ENCODE measurements at regions not wholly inside any gene's neighbourhood (a gene's known extent, or its start where the extent isn't known, plus 50 kb on each side); places are given as distances from the start of the nearest gene placed in this dataset.
"Not testable (repeated sequence)": the region's sequence is repeated elsewhere in the genome, so short reads cannot be mapped to it uniquely, and the experiment has no call there.

DNA sequence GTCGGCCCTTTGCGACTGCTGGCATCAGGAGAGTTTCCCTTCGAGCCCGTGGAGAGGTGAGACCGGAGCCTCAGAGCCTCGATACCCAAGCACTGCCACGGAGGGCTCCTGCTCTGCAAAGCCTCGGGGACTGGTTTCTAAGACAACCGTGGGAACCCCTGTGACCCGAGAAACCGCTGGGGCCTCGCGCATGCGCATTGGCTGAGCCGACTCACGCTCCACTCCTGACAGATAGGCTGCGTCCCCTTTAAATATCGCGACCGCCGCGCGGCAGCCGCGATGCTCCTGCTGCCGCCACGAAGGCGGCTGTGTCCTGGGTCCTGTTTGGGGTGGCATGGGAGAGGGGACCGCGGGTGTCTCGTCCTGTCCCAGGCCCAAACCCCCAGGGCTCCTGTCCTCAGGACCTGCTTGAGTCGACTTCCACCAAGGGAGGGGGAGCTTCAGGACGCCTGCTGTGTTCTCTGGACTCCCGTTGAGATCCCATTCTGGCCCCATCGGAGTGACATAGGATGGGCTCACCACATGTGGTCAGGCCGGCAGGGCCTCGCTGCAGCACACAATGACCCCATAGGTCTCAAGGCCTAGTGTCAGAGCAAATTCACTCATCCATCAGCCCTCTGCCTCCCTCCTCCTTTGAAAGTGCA lies 701.7 kb upstream of the TPTE start:
- POLR2A ChIA-PET; CTCF ChIA-PET; H3K27me3 ChIP-seq (replicated peaks in 2 of 5; ENCODE audit: control insufficient read depth in 4 of 5, insufficient read depth in 5 of 5, low read length in 4 of 5); H3K4me3 ChIP-seq (ENCODE audit: control insufficient read depth in 1 of 7, extremely low read depth in 1 of 7, insufficient read depth in 4 of 7, low read depth in 2 of 7, low read length in 6 of 7); H3K36me3 ChIP-seq (ENCODE audit: control insufficient read depth in 4 of 4, insufficient read depth in 4 of 4, low read length in 3 of 4); DNase-seq; H3K4me1 ChIP-seq (ENCODE audit: control extremely low read depth in 1 of 4, control insufficient read depth in 4 of 4, insufficient read depth in 4 of 4, low read length in 3 of 4); H3K9me3 ChIP-seq (ENCODE audit: control extremely low read depth in 1 of 5, control insufficient read depth in 4 of 5, insufficient read depth in 2 of 5, low read depth in 1 of 5, low read length in 4 of 5); H3K27ac ChIP-seq (ENCODE audit: insufficient read depth in 1 of 2, low read depth in 1 of 2, low read length in 2 of 2, poor library complexity in 1 of 2, severe bottlenecking in 2 of 2): not testable (repeated sequence)
- WGBS (ENCODE audit: insufficient coverage) = 75% methylated on average over 9 of the region's 37 CpGs

DNA sequence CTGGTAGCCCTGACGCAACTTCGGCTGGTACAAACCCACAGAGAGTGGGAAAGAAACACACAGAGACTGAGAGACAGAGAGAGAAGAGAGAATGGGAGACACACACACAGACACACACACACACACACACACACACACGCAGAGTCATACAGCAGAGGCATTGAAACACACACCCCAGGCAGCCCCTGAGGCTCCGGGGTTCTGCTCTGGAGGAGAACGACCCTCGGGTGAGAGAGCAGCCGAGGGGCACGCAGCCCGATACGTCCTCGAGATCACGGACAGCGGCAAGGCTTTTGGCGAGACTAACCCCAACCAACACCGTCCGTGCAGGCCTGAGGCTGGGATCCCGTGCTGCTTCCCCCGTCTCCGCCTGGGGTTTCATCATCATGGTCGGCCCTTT lies 700.8 kb upstream of the TPTE start:
- CTCF ChIA-PET; H3K27me3 ChIP-seq (replicated peaks in 2 of 5; ENCODE audit: control insufficient read depth in 4 of 5, insufficient read depth in 5 of 5, low read length in 4 of 5); POLR2A ChIA-PET; H3K27ac ChIP-seq (ENCODE audit: insufficient read depth in 1 of 2, low read depth in 1 of 2, low read length in 2 of 2, poor library complexity in 1 of 2, severe bottlenecking in 2 of 2); DNase-seq; H3K9me3 ChIP-seq (ENCODE audit: control extremely low read depth in 1 of 5, control insufficient read depth in 4 of 5, insufficient read depth in 2 of 5, low read depth in 1 of 5, low read length in 4 of 5); H3K4me1 ChIP-seq (ENCODE audit: control extremely low read depth in 1 of 4, control insufficient read depth in 4 of 4, insufficient read depth in 4 of 4, low read length in 3 of 4); H3K36me3 ChIP-seq (ENCODE audit: control insufficient read depth in 4 of 4, insufficient read depth in 4 of 4, low read length in 3 of 4); H3K4me3 ChIP-seq (ENCODE audit: control insufficient read depth in 1 of 7, extremely low read depth in 1 of 7, insufficient read depth in 4 of 7, low read depth in 2 of 7, low read length in 6 of 7): not testable (repeated sequence)
- 95% methylated on average over 3 of the region's 20 CpGs for WGBS (ENCODE audit: insufficient coverage)

DNA sequence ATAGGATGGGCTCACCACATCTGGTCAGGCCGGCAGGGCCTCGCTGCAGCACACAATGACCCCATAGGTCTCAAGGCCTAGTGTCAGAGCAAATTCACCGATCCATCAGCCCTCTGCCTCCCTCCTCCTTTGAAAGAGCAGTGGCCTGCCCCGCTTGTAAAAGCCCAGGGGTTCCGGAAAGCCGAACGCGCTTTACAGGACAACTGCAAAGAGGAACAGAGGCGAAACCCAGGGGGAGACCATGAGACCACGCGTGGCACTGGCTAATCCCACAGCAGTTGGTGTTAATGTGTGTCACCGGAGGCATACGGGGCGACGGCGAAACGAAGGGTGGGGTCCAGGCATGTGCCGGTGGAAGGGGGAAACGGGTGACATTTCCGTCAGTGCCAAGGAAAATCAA lies 699.9 kb upstream of the TPTE start:
- H3K27me3 ChIP-seq (replicated peaks in 2 of 5; ENCODE audit: control insufficient read depth in 4 of 5, insufficient read depth in 5 of 5, low read length in 4 of 5); H3K27ac ChIP-seq (ENCODE audit: insufficient read depth in 1 of 2, low read depth in 1 of 2, low read length in 2 of 2, poor library complexity in 1 of 2, severe bottlenecking in 2 of 2); H3K4me1 ChIP-seq (ENCODE audit: control extremely low read depth in 1 of 4, control insufficient read depth in 4 of 4, insufficient read depth in 4 of 4, low read length in 3 of 4); H3K4me3 ChIP-seq (ENCODE audit: control insufficient read depth in 1 of 7, extremely low read depth in 1 of 7, insufficient read depth in 4 of 7, low read depth in 2 of 7, low read length in 6 of 7); CTCF ChIA-PET; POLR2A ChIA-PET; DNase-seq; H3K9me3 ChIP-seq (ENCODE audit: control extremely low read depth in 1 of 5, control insufficient read depth in 4 of 5, insufficient read depth in 2 of 5, low read depth in 1 of 5, low read length in 4 of 5); H3K36me3 ChIP-seq (ENCODE audit: control insufficient read depth in 4 of 4, insufficient read depth in 4 of 4, low read length in 3 of 4): not testable (repeated sequence)
- WGBS (ENCODE audit: insufficient coverage) = 73% methylated on average over 16 of the region's 20 CpGs

DNA sequence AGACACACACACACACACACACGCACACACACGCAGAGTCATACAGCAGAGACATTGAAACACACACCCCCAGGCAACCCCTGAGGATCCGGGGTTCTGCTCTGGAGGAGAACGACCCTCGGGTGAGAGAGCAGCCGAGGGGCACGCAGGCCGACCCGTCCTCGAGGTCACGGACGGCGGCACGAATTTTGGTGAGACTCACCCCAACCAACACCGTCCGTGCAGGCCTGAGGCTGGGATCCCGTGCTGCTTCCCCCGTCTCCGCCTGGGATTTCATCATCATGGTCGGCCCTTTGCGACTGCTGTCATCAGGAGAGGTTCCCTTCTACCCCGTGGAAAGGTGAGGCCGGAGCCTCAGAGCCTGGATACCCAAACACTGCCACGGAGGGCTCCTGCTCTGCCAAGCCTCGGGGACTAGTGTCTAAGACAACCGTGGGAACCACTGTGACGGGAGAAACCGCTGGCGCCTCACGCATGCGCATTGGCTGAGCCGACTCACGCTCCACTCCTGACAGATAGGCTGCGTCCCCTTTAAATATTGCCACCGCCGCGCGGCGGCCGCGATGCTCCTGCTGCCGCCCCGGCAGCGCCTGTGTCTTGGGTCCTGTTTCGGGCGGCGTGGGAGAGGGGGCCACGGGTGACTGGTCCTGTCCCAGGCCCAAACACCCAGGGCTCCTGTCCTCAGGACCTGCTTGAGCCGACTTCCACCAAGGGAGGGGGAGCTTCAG lies 699.1 kb upstream of the TPTE start:
- H3K4me1 ChIP-seq (ENCODE audit: control extremely low read depth in 1 of 4, control insufficient read depth in 4 of 4, insufficient read depth in 4 of 4, low read length in 3 of 4); DNase-seq; H3K27ac ChIP-seq (ENCODE audit: insufficient read depth in 1 of 2, low read depth in 1 of 2, low read length in 2 of 2, poor library complexity in 1 of 2, severe bottlenecking in 2 of 2); H3K27me3 ChIP-seq (replicated peaks in 2 of 5; ENCODE audit: control insufficient read depth in 4 of 5, insufficient read depth in 5 of 5, low read length in 4 of 5); CTCF ChIA-PET; H3K9me3 ChIP-seq (ENCODE audit: control extremely low read depth in 1 of 5, control insufficient read depth in 4 of 5, insufficient read depth in 2 of 5, low read depth in 1 of 5, low read length in 4 of 5); POLR2A ChIA-PET; H3K4me3 ChIP-seq (ENCODE audit: control insufficient read depth in 1 of 7, extremely low read depth in 1 of 7, insufficient read depth in 4 of 7, low read depth in 2 of 7, low read length in 6 of 7); H3K36me3 ChIP-seq (ENCODE audit: control insufficient read depth in 4 of 4, insufficient read depth in 4 of 4, low read length in 3 of 4): not testable (repeated sequence)
- WGBS (ENCODE audit: insufficient coverage) = 76% methylated on average over 20 of the region's 49 CpGs

DNA sequence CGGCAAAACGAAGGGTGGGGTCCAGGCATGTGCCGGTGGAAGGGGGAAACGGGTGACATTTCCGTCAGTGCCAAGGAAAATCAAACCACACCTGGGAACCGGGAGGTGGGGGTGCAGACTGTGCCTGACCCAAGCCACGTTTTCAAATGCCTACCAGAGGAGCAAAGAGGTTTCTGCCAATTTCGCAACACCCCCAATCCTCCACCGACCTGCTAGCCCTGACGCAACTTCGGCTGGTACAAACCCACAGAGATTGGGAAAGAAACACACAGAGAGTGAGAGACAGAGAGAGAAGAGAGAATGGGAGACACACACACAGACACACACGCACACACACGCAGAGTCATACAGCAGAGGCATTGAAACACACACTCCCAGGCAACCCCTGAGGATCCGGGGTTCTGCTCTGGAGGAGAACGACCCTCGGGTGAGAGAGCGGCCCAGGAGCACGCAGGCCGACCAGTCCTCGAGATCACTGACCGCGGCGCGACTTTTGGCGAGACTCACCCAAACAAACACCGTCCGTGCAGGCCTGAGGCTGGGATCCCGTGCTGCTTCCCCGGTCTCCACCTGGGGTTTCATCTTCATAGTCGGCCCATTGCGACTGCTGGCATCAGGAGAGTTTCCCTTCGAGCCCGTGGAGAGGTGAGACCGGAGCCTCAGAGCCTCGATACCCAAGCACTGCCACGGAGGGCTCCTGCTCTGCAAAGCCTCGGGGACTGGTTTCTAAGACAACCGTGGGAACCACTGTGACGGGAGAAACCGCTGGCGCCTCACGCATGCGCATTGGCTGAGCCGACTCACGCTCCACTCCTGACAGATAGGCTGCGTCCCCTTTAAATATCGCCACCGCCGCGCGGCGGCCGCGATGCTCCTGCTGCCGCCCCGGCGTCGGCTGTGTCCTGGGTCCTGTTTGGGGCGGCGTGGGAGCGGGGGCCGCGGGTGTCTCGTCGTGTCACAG lies 697.9 kb upstream of the TPTE start:
- CTCF ChIA-PET; POLR2A ChIA-PET; H3K4me3 ChIP-seq (ENCODE audit: control insufficient read depth in 1 of 7, extremely low read depth in 1 of 7, insufficient read depth in 4 of 7, low read depth in 2 of 7, low read length in 6 of 7); H3K4me1 ChIP-seq (ENCODE audit: control extremely low read depth in 1 of 4, control insufficient read depth in 4 of 4, insufficient read depth in 4 of 4, low read length in 3 of 4); H3K9me3 ChIP-seq (ENCODE audit: control extremely low read depth in 1 of 5, control insufficient read depth in 4 of 5, insufficient read depth in 2 of 5, low read depth in 1 of 5, low read length in 4 of 5); H3K36me3 ChIP-seq (ENCODE audit: control insufficient read depth in 4 of 4, insufficient read depth in 4 of 4, low read length in 3 of 4); H3K27ac ChIP-seq (ENCODE audit: insufficient read depth in 1 of 2, low read depth in 1 of 2, low read length in 2 of 2, poor library complexity in 1 of 2, severe bottlenecking in 2 of 2); H3K27me3 ChIP-seq (replicated peaks in 2 of 5; ENCODE audit: control insufficient read depth in 4 of 5, insufficient read depth in 5 of 5, low read length in 4 of 5); DNase-seq: not testable (repeated sequence)
- 85% methylated on average over 13 of the region's 65 CpGs for WGBS (ENCODE audit: insufficient coverage)

DNA sequence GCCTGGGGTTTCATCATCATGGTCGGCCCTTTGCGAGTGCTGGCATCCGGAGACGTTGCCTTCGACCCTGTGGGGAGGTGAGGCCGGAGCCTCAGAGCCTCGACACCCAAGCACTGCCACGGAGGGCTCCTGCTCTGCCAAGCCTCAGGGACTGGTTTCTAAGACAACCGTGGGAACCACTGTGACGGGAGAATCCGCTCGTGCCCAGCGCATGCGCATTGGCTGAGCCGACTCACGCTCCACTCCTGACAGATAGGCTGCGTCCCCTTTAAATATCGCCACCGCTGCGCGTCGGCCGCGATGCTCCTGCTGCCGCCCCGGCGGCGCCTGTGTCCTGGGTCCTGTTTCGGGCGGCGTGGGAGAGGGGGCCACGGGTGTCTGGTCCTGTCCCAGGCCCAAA lies 690.6 kb upstream of the TPTE start:
- no CpG with 5 or more reads among the region's 32 CpGs for whole genome bisulfite sequencing (ENCODE audit: insufficient coverage)
- H3K27ac ChIP-seq (ENCODE audit: insufficient read depth in 1 of 2, low read depth in 1 of 2, low read length in 2 of 2, poor library complexity in 1 of 2, severe bottlenecking in 2 of 2); H3K9me3 ChIP-seq (ENCODE audit: control extremely low read depth in 1 of 5, control insufficient read depth in 4 of 5, insufficient read depth in 2 of 5, low read depth in 1 of 5, low read length in 4 of 5); CTCF ChIA-PET; DNase-seq; H3K4me3 ChIP-seq (ENCODE audit: control insufficient read depth in 1 of 7, extremely low read depth in 1 of 7, insufficient read depth in 4 of 7, low read depth in 2 of 7, low read length in 6 of 7); POLR2A ChIA-PET; H3K4me1 ChIP-seq (ENCODE audit: control extremely low read depth in 1 of 4, control insufficient read depth in 4 of 4, insufficient read depth in 4 of 4, low read length in 3 of 4); H3K36me3 ChIP-seq (ENCODE audit: control insufficient read depth in 4 of 4, insufficient read depth in 4 of 4, low read length in 3 of 4); H3K27me3 ChIP-seq (replicated peaks in 2 of 5; ENCODE audit: control insufficient read depth in 4 of 5, insufficient read depth in 5 of 5, low read length in 4 of 5): not testable (repeated sequence)

DNA sequence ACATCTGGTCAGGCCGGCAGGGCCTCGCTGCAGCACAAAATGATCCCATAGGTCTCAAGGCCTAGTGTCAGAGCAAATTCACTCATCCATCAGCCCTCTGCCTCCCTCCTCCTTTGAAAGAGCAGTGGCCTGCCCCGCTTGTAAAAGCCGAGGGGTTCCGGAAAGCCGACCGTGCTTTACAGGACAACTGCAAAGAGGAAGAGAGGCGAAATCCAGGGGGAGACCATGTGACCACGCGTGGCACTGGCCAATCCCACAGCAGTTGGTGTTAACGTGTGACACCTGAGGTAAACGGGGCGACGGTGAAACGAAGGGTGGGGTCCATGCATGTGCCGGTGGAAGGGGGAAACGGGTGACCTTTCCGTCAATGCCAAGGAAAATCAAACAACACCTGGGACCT lies 688.6 kb upstream of the TPTE start:
- H3K27ac ChIP-seq (ENCODE audit: insufficient read depth in 1 of 2, low read depth in 1 of 2, low read length in 2 of 2, poor library complexity in 1 of 2, severe bottlenecking in 2 of 2); H3K4me3 ChIP-seq (ENCODE audit: control insufficient read depth in 1 of 7, extremely low read depth in 1 of 7, insufficient read depth in 4 of 7, low read depth in 2 of 7, low read length in 6 of 7); H3K4me1 ChIP-seq (ENCODE audit: control extremely low read depth in 1 of 4, control insufficient read depth in 4 of 4, insufficient read depth in 4 of 4, low read length in 3 of 4); CTCF ChIA-PET; H3K9me3 ChIP-seq (ENCODE audit: control extremely low read depth in 1 of 5, control insufficient read depth in 4 of 5, insufficient read depth in 2 of 5, low read depth in 1 of 5, low read length in 4 of 5); H3K27me3 ChIP-seq (replicated peaks in 2 of 5; ENCODE audit: control insufficient read depth in 4 of 5, insufficient read depth in 5 of 5, low read length in 4 of 5); POLR2A ChIA-PET; DNase-seq; H3K36me3 ChIP-seq (ENCODE audit: control insufficient read depth in 4 of 4, insufficient read depth in 4 of 4, low read length in 3 of 4): not testable (repeated sequence)
- no CpG with 5 or more reads among the region's 18 CpGs for WGBS (ENCODE audit: insufficient coverage)

All from common myeloid progenitor, CD34-positive (primary cell).